Calu3 (cell line): ENCODE measurements at regions not wholly inside any gene's neighbourhood (a gene's known extent, or its start where the extent isn't known, plus 50 kb on each side); places are given as distances from the start of the nearest gene placed in this dataset.
"Not testable (repeated sequence)": the region's sequence is repeated elsewhere in the genome, so short reads cannot be mapped to it uniquely, and the experiment has no call there.

Experiments
- BruUV-seq: library from RNA; stranded (reverse); fragments of 400-500 nt; replicated peaks from 2 replicates; lab custom pipeline; 2021; lab: Mats Ljungman, UMichigan
- CTCF ChIA-PET: fragments of 300-600 bp; sonication (Branson Sonifier 250); formaldehyde crosslinking; loops from one replicate; lab custom pipeline; 2022; ENCODE audit warnings: antibody characterized with exemption; lab: Charles Lee
- DNase-seq: peaks from one replicate; pipeline ENCODE4 v3.0.0; 2022
- H3K27ac Mint-ChIP-seq: one replicate; pipeline ENCODE4 v1.8.0; 2022; ENCODE audit warnings: mixed read lengths; ENCODE audit not compliant: unreplicated experiment
- H3K27me3 Mint-ChIP-seq: one replicate; pipeline ENCODE4 v1.8.0; 2022; ENCODE audit warnings: mixed read lengths; ENCODE audit not compliant: unreplicated experiment
- H3K36me3 Mint-ChIP-seq: one replicate; pipeline ENCODE4 v1.8.0; 2022; ENCODE audit warnings: mild to moderate bottlenecking, moderate library complexity, mixed read lengths; ENCODE audit not compliant: insufficient read depth, unreplicated experiment
- H3K4me1 Mint-ChIP-seq: one replicate; pipeline ENCODE4 v1.8.0; 2022; ENCODE audit warnings: mild to moderate bottlenecking, low read depth, mixed read lengths; ENCODE audit not compliant: unreplicated experiment
- H3K4me3 Mint-ChIP-seq: one replicate; pipeline ENCODE4 v1.8.0; 2022; ENCODE audit warnings: mild to moderate bottlenecking, low read depth, moderate library complexity, mixed read lengths; ENCODE audit not compliant: unreplicated experiment
- H3K9me3 Mint-ChIP-seq: one replicate; pipeline ENCODE4 v1.8.0; 2022; ENCODE audit warnings: low read depth, mixed read lengths; ENCODE audit not compliant: unreplicated experiment
- intact Hi-C: fragments of 100-400 bp; cut with micrococcal nuclease; formaldehyde crosslinking; loops from one replicate; pipeline ENCODE4 v1.10.0; 2022; ENCODE audit not compliant: unreplicated experiment
- TF ChIP-seq, protein P1 (sequence below): fragments of 200-600 bp; IDR thresholded peaks from one replicate; pipeline ENCODE4 v1.8.0; 2022; ENCODE audit warnings: antibody characterized with exemption; ENCODE audit not compliant: unreplicated experiment

DNA sequence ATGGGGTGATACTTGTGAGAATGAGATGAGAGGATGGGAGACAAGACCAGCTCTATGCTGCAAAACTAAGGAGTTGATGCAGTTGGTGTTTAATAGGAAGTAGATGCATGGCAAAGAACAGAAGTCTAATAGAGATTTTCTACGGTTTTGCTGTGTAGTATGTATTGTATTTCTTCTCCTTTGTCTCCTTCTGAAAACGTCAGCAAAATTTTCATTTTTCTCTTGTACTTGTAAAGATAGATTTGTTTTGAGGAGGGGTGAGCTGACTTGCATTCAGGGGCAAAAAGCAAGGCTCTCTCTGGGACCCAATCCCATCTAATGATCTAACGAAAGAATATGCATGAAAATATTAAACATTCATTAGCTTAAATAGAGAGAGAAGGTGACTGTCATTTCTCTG lies 94.6 kb upstream of the NANOGP8 start:
- CTCF ChIA-PET = no interaction called here
- intact Hi-C loops = no loop called here
- Mint-ChIP-seq H3K27ac (no peak overlapping the region), H3K4me3 (no peak overlapping the region), H3K4me1 (no peaks in the 10 kb centered on the region), H3K36me3 (no peaks in the 10 kb centered on the region), H3K9me3 (no peaks in the 10 kb centered on the region), H3K27me3 (no peaks in the 10 kb centered on the region)
- TF ChIP-seq, protein P1, sequence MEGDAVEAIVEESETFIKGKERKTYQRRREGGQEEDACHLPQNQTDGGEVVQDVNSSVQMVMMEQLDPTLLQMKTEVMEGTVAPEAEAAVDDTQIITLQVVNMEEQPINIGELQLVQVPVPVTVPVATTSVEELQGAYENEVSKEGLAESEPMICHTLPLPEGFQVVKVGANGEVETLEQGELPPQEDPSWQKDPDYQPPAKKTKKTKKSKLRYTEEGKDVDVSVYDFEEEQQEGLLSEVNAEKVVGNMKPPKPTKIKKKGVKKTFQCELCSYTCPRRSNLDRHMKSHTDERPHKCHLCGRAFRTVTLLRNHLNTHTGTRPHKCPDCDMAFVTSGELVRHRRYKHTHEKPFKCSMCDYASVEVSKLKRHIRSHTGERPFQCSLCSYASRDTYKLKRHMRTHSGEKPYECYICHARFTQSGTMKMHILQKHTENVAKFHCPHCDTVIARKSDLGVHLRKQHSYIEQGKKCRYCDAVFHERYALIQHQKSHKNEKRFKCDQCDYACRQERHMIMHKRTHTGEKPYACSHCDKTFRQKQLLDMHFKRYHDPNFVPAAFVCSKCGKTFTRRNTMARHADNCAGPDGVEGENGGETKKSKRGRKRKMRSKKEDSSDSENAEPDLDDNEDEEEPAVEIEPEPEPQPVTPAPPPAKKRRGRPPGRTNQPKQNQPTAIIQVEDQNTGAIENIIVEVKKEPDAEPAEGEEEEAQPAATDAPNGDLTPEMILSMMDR = no peak
- BruUV-seq = no TSS peak
- no peak for DNase-seq

DNA sequence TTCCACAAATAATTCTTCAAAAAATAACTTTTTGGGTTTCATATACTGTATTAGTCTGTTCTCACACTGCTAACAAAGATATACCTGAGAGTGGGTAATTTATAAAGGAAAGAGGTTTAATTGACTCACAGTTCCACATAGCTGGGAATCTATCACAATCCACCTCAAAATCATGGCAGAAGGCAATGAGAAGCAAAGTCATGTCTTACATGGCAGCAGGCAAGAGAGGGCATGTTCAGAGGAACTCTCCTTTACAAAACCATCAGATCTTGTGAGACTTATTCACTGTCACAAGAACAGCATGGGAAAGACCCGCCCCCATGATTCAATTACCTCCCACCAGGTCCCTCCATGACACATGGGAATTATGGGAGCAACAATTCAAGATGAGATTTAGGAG lies 93.1 kb upstream of the NANOGP8 start:
- H3K36me3 Mint-ChIP-seq, CTCF ChIA-PET, intact Hi-C loops, H3K4me1 Mint-ChIP-seq, H3K4me3 Mint-ChIP-seq, H3K9me3 Mint-ChIP-seq, BruUV-seq, H3K27ac Mint-ChIP-seq, H3K27me3 Mint-ChIP-seq, DNase-seq: not testable (repeated sequence)

DNA sequence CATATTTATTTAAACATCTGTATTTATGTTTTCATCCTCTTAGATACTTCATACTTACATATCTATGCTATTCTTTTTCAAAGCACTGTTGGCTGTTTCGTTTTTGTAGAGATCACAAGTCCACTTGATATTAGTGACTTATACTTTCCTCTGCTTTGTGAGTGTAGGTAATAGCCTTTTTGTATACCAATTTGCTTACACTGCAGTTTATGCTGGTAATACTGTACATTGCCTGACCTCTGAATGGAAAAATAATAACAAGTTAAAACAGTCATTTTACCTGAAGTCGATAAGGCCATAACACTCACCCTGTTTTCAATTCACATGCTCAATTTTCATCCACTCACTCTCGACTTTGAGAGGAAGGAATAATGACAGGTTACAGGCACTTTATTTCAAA lies 89.9 kb upstream of the NANOGP8 start:
- intact Hi-C loops = no loop called here
- Mint-ChIP-seq H3K4me1 (no peaks in the 10 kb centered on the region), H3K36me3 (no peaks in the 10 kb centered on the region), H3K9me3 (no peaks in the 10 kb centered on the region), H3K27ac (no peak overlapping the region), H3K4me3 (no peak overlapping the region), H3K27me3 (no peaks in the 10 kb centered on the region)
- BruUV-seq = no TSS peak
- CTCF ChIA-PET = no interaction called here
- TF ChIP-seq, protein P1 = no peak
- DNase-seq = no peak

DNA sequence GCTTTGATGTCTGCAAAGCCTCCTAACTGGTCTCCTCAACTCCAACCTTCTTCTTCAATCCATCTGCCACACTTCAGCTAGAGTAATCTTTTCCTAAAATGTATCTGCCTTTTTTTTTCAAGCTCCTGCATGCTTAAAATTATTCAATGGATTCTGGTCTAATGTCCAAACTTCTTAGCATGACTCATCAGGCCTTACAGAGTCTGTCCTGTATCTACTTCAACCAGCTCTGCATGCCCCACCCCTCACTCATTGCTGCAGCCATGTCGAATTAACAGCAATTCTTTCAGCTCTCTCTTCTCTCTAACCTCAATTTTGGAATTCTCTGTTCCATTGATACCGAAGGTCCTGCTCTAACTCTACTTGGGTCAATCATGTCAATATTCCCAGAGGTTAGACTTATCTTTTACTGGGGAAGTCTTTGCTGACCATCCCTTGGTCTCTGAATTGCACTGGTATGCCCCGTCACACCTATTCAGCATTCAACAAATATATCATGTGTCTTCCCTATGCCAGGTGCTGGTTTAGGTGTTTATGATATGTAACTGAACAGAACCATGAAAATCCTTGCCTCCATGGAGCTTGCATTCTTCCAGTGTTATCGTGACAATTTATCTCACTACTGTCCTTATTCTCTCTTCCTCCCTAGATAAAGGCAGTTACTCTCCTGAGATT lies 88.5 kb upstream of the NANOGP8 start:
- TF ChIP-seq, protein P1 = no peak
- no TSS peak for BruUV-seq
- Mint-ChIP-seq H3K4me1 (no peaks in the 10 kb centered on the region), H3K4me3 (no peak overlapping the region), H3K36me3 (no peaks in the 10 kb centered on the region), H3K27me3 (no peaks in the 10 kb centered on the region), H3K9me3 (no peaks in the 10 kb centered on the region), H3K27ac (no peak overlapping the region)
- CTCF ChIA-PET = no interaction called here
- no peak for DNase-seq
- intact Hi-C loops = no loop called here

DNA sequence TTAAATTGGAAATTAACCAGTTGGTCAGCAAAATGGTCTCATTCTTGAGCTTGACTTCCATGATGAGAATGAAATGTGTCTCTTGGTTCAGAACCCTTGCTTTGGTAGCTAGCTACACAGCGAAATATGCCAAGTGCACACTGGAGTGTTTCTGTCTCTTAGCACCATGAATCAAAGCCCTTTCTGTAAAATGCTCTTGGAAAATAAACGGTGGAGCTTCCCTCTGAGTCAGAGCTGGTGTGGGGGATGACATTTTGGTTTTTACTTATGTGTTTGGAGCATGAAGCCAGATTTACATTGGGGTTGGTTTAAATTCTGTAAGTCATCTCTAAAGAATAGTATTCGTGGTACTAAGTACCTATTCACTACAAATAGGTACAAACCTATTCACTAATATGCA lies 85.1 kb upstream of the NANOGP8 start:
- H3K9me3 Mint-ChIP-seq = no peaks in the 10 kb centered on the region
- no peak for DNase-seq
- no peaks in the 10 kb centered on the region for H3K4me1 Mint-ChIP-seq
- intact Hi-C loops = no loop called here
- TF ChIP-seq, protein P1 = no peak
- no TSS peak for BruUV-seq
- no peak overlapping the region for H3K4me3 Mint-ChIP-seq
- H3K27ac Mint-ChIP-seq = no peak overlapping the region
- H3K36me3 Mint-ChIP-seq = no peaks in the 10 kb centered on the region
- no peaks in the 10 kb centered on the region for H3K27me3 Mint-ChIP-seq
- CTCF ChIA-PET = no interaction called here
